ENCODE measurements at regions not wholly inside any gene's neighbourhood (a gene's known extent, or its start where the extent isn't known, plus 50 kb on each side); places are given as distances from the start of the nearest gene placed in this dataset.

DNA sequence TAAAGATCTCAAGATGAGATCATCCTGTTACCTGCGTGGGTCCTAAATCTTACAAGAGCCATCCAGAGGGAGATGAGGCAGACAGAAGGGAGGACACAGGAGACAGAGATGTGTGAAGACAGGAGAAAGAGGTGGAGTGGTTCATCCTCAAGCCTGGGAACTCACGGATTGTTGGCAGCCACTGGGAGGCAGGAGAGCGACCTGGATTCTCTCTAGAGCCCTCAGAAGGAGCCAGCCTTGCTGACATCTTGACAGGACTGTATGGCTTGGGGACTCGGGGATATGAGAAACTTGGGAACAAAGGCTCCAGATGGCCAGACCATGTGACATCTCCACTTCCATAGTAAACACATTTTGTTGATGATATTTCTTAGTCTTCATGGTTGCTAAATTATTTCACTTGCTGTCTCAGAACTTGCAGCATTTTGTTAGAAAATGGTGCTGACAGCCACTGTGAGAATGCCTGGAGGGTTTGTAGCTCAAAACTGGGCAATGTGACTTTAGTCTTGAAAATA lies 57.8 kb upstream of the MC2R start:
- no peak for TF ChIP-seq FOXM1 (IDR thresholded peaks at IDR 0.05; ENCODE audit: borderline replicate concordance)
- no peak for TF ChIP-seq LEF1 (IDR thresholded peaks at IDR 0.05; ENCODE audit: borderline replicate concordance)
- TF ChIP-seq PKNOX1 (IDR thresholded peaks at IDR 0.05): no peak
- no peak for TF ChIP-seq BHLHE40 (IDR thresholded peaks at IDR 0.05; ENCODE audit: borderline replicate concordance)
- no peak for TF ChIP-seq HDGF (IDR thresholded peaks at IDR 0.05; ENCODE audit: borderline replicate concordance)
- no peak for TF ChIP-seq ZNF384 (IDR thresholded peaks at IDR 0.05)
- no peak for TF ChIP-seq ELF4 (IDR thresholded peaks at IDR 0.05)
- TF ChIP-seq FOXK2 (IDR thresholded peaks at IDR 0.05): no peak
- TF ChIP-seq SP1 (IDR thresholded peaks at IDR 0.05): no peak
- no peak for TF ChIP-seq ARNT (IDR thresholded peaks at IDR 0.05)
- TF ChIP-seq TARDBP (IDR thresholded peaks at IDR 0.05): no peak
- no peak for TF ChIP-seq SUZ12 (IDR thresholded peaks at IDR 0.05)
- TF ChIP-seq L3MBTL2 (conservative IDR thresholded peaks at IDR 0.05): no peak
- TF ChIP-seq CTBP1 (IDR thresholded peaks at IDR 0.05; ENCODE audit: borderline replicate concordance): no peak

Measured in HEK293T (cell line).